HEK293T (cell line): ENCODE measurements at regions not wholly inside any gene's neighbourhood (a gene's known extent, or its start where the extent isn't known, plus 50 kb on each side); places are given as distances from the start of the nearest gene placed in this dataset.

Experiments
- ARNT ChIP-seq: fragments of 450-650 bp; IDR thresholded peaks from 2 replicates; pipeline ENCODE4 v1.6.1; 2017; ENCODE audit warnings: mild to moderate bottlenecking
- ELF4 ChIP-seq: fragments of 450-650 bp; IDR thresholded peaks from 2 replicates; pipeline ENCODE4 v1.6.1; 2017; ENCODE audit warnings: antibody characterized with exemption
- FOXA1 ChIP-seq: fragments of 450-650 bp; IDR thresholded peaks from 2 replicates; pipeline ENCODE4 v1.6.1; 2016; ENCODE audit warnings: mild to moderate bottlenecking
- FOXM1 ChIP-seq: fragments of 450-650 bp; IDR thresholded peaks from 2 replicates; pipeline ENCODE4 v1.6.1; 2017; ENCODE audit warnings: mild to moderate bottlenecking, borderline replicate concordance
- HDGF ChIP-seq: fragments of 450-650 bp; IDR thresholded peaks from 2 replicates; pipeline ENCODE4 v1.6.1; 2017; ENCODE audit warnings: antibody characterized with exemption, borderline replicate concordance
- L3MBTL2 ChIP-seq: fragments of 450-650 bp; conservative IDR thresholded peaks from 2 replicates; pipeline ENCODE4 v1.6.1; 2016; ENCODE audit warnings: mild to moderate bottlenecking
- LEF1 ChIP-seq: fragments of 450-650 bp; IDR thresholded peaks from 2 replicates; pipeline ENCODE4 v1.6.1; 2017; ENCODE audit warnings: mild to moderate bottlenecking, borderline replicate concordance
- SP1 ChIP-seq: fragments of 450-650 bp; IDR thresholded peaks from 2 replicates; pipeline ENCODE4 v1.6.1; 2017
- SUZ12 ChIP-seq: fragments of 450-650 bp; IDR thresholded peaks from 2 replicates; pipeline ENCODE4 v1.6.1; 2016; ENCODE audit warnings: mild to moderate bottlenecking
- TARDBP ChIP-seq: fragments of 450-650 bp; IDR thresholded peaks from 2 replicates; pipeline ENCODE4 v1.6.1; 2016
- TF ChIP-seq, protein P1 (sequence below): fragments of 450-650 bp; IDR thresholded peaks from 2 replicates; pipeline ENCODE4 v1.6.1; 2016

DNA sequence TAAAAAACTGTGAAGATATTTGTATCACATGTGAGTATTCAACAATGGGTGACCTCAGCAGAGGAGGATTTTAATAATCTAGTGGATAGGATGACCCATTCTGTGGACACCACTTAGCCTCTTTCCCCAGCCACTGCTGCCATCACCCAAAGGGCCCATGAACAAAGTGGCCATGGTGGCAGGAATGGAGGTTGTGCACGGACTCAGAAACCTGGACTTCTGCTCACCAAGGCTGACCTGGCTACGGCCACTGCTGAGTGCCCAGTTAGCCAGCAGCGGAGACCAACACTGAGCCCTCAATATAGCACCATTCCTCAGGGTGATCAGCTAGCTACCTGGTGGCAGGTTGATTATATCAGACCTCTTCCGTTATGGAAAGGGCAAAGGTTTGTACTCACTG lies 1410.4 kb upstream of the CDH9 start:
- TF ChIP-seq FOXM1 (no peak), TARDBP (no peak), SUZ12 (no peak), LEF1 (no peak), L3MBTL2 (no peak), HDGF (no peak), SP1 (no peak), ELF4 (no peak), FOXA1 (no peak), ARNT (no peak)
- TF ChIP-seq, protein P1, sequence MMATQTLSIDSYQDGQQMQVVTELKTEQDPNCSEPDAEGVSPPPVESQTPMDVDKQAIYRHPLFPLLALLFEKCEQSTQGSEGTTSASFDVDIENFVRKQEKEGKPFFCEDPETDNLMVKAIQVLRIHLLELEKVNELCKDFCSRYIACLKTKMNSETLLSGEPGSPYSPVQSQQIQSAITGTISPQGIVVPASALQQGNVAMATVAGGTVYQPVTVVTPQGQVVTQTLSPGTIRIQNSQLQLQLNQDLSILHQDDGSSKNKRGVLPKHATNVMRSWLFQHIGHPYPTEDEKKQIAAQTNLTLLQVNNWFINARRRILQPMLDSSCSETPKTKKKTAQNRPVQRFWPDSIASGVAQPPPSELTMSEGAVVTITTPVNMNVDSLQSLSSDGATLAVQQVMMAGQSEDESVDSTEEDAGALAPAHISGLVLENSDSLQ, result no peak
